ENCODE measurements at regions not wholly inside any gene's neighbourhood (a gene's known extent, or its start where the extent isn't known, plus 50 kb on each side); places are given as distances from the start of the nearest gene placed in this dataset.
"Not testable (repeated sequence)": the region's sequence is repeated elsewhere in the genome, so short reads cannot be mapped to it uniquely, and the experiment has no call there.

- no peak for DNase-seq (ENCODE audit: low read depth, low spot score)
Observed at GRCh38 chr5:153224651-153225050, 265.8 kb upstream of the GRIA1 start.

GRCh38 chr5:153233933-153234332 is 256.5 kb upstream of the GRIA1 start:
- DNase-seq (ENCODE audit: low read depth, low spot score), result no peak

DNA sequence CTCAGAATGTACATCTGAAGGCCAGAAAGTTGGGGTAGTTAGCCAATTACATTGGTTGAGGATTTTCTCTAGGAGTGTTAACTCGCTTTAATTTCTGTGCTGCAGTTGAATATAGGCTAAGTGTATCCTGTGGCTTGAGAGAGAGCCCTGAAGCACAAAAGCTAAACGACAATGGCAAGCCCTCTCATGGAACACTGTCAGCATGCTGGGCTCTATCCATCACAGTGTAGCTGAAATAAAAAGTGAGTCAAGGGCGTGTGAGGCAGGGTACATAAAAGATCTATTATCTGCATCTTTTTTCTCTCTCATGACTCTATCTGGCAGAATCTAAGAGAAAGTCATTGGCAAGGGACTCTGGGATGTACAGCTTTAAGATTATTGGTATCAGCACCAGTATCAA is 254.2 kb upstream of the GRIA1 start:
- DNase-seq (ENCODE audit: low read depth, low spot score), result no peak

DNA sequence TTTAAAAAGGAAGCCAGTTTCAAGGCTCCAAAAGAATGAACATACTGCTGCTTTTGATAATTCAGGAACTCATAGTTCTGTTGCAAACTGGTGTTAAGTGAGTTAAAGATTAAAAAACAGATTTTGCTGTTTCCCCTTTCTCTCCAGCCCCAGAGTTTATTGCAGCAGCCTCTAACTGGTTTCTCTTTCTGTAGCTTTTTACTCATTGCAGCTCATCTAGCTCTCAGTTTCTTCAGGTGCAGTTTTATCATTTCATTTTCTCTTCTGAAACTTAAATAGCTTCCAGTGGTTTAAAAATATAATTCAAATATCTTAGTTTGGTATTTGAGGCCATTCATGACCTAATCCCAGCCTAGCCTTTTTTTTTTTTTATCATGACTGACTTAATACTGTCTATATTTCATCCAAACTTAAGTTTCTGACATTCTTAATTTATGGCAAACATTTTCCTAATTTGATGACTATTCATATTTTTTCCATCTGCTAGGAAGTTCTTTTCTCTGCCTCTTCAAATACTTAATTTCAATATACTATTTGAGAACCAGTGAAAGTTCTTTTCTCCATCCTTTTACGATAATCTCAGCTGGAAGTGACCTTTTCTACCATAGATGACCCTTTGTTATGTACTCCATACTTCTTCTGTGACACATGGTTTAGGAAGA is 252.7 kb upstream of the GRIA1 start:
- no peak for DNase-seq (ENCODE audit: low read depth, low spot score)

DNA sequence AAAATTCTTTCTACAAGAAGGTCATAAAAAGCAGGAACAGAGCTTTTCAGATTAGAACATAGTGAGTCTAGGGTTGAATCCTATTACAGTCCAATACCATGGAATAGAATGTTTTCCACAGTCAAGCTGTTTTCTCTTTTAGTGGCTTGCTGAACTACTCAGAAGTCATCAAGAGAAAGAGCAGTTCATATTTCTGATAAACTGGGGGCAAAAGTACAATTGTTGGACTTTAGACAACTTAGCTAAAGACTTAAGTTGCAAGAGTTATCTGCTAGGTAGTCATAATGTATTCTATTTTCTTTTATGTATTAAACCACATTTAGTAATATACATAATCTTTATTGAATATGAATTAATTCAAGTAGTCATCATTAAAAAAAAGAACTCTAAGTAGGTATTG is 233.1 kb upstream of the GRIA1 start:
- no peak for DNase-seq (ENCODE audit: low read depth, low spot score)

GRCh38 chr5:153258469-153258868 is 232.0 kb upstream of the GRIA1 start:
- no peak for DNase-seq (ENCODE audit: low read depth, low spot score)

DNA sequence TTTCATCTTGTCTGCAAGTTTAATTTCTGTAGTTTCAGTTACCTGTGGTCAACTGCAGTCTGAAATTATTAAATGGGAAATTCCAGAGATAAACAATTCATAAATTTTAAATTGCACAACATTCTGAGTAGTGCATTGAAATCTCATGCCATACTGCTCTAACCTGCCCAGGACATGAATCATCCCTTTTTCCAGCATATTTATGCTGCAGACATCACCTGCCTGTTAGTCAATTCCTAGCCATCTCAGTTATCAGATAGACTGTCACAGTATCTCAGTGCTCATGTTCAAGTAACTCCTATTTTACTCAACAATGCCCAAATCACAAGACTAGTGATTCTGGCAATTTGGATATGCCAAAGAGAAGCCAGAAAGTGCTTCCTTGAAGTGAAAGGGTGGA is 223.0 kb upstream of the GRIA1 start:
- no peak for DNase-seq (ENCODE audit: low read depth, low spot score)

DNA sequence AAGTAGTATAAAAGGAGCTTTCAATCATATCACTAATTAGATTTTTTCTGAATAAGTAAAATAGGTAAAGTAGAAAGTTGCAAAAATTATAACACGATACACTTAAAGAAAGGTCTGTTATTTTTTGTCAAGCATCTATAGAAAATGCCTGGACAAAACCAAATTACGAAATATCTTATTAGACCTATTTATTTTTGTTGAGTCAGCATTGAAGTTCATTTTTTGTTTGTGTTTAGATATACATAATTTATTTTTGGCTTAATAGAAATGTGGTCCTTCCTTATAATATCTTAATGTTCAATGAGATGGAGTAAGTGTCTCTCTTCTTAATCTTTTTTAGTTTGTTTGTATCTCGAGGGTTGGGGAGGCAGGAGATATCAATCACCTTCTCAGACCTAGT is 214.8 kb upstream of the GRIA1 start:
- no peak for DNase-seq (ENCODE audit: low read depth, low spot score)

GRCh38 chr5:153276151-153276550 is 214.3 kb upstream of the GRIA1 start:
- peak; percentile 10 for DNase-seq (ENCODE audit: low read depth, low spot score)

DNA sequence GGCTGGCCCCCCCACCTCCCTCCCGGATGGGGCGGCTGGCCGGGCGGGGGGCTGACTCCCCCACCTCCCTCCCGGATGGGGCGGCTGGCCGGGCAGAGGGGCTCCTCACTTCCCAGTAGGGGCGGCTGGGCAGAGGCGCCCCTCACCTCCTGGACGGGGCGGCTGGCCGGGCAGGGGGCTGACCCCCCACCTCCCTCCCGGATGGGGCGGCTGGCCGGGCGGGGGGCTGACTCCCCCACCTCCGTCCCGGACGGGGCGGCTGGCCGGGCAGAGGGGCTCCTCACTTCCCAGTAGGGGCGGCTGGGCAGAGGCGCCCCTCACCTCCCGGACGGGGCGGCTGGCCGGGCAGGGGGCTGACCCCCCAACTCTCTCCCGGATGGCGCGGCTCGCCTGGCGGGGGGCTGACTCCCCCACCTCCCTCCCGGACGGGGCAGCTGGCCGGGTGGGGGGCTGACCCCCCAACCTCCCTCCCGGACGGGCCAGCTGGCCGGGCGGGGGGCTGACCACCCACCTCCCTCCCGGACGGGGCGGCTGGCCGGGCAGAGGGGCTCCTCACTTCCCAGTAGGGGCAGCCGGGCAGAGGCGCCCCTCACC is 194.1 kb upstream of the GRIA1 start:
- not testable (repeated sequence) for DNase-seq (ENCODE audit: low read depth, low spot score)

GRCh38 chr5:153299891-153300290 is 190.6 kb upstream of the GRIA1 start:
- DNase-seq (ENCODE audit: low read depth, low spot score), result no peak

DNA sequence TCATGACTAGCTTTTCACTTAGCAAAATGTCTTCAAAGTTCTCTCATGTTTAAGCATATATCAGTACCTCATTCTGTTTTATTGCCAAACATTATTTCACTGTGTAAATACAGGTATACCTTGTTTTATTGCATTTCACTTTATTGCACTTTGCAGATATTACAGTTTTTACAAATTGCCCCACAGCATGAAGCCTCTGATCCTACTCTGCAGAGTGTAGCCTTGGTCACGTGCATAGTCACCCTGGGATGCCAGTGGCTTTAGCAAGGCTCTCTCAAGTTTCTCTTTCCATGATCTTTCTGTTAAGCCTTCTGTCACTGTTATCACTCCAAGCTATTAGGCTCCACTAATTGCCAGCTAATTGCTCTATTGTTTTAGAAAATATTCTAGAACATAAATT is 182.2 kb upstream of the GRIA1 start:
- no peak for DNase-seq (ENCODE audit: low read depth, low spot score)

- no peak for DNase-seq (ENCODE audit: low read depth, low spot score)
Observed at GRCh38 chr5:153318556-153318955, 171.9 kb upstream of the GRIA1 start.

DNA sequence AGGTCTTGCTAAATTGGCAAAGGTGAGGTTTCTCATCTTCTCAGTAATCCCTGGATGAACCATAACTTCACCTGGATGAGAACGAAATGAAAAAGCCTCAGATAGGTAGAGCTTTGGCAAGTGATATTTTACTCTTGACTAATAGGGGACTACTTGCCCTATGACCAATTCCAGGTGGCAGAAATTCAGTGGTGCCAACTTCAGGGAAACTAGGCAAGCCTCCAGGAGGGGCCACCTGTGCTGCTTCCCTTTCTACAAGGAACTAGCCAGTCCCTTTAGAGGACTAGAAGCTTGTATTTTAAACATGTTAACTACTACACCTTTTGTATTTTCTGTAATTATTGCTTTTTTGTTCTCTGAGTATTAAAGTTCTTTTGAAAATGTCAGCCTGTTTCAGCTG is 169.0 kb upstream of the GRIA1 start:
- DNase-seq (ENCODE audit: low read depth, low spot score), result no peak

DNA sequence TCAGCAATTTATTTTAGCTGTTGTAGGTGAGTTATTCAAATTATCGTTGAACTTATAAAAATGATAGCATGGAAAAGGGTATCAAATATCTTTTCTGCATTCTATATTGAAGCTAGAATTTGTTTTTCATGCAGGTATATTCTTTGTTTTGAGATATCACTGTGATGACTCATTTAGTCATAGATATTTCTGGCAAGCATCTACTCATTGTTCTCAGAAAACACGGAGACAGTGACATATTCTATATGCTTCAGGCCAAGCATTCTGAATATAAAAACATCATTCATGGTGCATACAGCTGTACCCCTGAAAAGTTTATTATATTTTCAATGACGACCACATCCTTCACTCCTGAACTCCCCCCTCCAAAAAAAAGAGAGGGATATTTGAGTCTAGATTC is 150.3 kb upstream of the GRIA1 start:
- no peak for DNase-seq (ENCODE audit: low read depth, low spot score)

GRCh38 chr5:153340738-153341137 is 149.7 kb upstream of the GRIA1 start:
- DNase-seq (ENCODE audit: low read depth, low spot score), result no peak

DNA sequence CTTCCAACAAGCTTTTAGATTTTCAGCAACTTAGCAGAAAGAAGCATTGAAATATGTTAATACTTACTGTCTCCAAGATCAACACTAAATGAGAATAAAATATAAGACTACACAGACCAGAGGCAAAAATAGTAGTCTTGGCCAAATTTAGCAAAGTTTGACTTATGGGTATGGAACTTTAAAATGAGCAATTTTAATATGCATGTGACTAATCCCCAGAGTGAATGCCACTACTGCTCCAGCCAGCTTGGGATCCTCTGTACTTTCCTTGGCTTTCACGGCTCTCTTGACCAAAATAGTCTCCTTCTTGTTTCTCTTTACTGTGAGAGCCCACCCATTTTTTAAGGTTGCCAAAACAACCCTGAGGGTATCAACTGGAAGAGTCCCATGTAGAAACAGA is 148.0 kb upstream of the GRIA1 start:
- DNase-seq (ENCODE audit: low read depth, low spot score), result no peak

DNA sequence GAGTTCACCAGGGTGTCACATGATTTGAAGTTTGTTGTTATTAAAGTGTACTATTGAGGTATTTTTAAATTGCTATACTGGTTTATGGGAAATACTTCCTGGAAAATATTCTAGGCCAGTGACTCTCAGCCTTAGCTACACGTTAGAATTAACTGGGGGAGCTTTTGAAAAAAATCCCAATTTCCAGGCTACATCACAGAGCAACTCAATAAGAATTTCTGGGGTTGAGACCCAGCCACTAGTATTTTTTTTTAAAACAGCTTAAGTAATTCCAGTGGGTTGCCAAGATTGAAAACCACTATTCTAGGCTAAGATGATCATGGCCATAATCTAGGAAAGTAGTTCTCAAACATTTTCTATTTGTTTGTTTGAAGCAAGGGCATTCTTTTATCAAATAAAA is 142.9 kb upstream of the GRIA1 start:
- DNase-seq (ENCODE audit: low read depth, low spot score), result no peak

DNA sequence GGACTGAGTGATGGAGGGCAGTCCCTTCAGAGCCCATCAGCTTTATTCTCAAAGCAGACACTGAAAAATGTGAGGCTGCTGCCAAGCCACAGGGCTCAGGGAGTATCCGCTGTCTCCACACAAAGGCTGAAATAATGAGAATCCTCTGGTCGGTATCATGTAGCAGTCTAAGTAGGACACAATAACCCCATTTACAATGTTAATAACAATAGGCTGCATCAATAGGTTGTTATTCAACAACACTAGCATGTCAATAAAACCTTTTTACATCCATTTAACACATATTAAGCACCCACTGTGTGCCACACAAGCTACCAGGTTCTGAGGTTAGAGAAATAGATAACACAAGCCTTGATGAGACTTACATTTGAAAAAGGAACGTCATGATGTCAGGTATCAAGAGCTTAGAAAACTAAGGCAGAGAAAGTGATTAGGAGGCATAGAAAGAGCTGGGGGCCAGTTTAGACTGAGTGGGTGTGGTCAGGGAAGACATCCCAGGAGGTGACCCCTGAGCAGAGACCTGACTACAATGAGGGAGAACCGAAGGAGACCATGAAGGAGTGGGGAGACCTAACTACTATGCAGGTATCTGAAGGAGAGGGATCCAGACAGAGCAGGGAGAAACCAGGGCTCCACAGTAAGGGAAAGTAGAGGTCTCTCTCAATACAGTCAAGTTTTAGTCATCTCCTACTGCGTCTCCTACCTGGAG is 140.1 kb upstream of the GRIA1 start:
- DNase-seq (ENCODE audit: low read depth, low spot score), result peak; percentile 20

DNA sequence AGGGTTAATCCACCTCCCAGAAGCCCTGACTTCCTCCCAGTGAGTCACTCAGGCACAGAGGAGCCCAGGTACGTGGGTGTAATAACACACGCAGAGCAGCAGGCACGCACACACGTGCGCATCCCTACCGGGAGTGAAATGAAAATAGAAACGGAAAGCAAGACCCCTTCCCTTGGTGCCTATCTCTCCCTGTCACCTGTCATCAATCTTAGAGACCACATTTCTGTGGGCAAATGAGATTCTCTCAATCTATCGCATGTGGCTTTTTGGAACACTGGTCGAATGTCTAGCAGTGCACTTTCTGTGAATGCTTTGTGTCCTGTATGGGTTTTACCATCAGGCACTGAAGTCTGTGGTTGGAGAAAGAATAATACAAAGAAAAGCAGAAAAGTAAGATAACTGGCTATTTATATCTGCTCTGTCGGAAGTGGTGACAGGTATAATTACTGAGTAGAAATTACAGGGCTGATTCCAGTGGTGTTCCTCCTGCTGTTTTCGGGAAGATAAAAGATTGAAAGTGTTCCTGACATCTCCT is 137.7 kb upstream of the GRIA1 start:
- no peak for DNase-seq (ENCODE audit: low read depth, low spot score)

DNA sequence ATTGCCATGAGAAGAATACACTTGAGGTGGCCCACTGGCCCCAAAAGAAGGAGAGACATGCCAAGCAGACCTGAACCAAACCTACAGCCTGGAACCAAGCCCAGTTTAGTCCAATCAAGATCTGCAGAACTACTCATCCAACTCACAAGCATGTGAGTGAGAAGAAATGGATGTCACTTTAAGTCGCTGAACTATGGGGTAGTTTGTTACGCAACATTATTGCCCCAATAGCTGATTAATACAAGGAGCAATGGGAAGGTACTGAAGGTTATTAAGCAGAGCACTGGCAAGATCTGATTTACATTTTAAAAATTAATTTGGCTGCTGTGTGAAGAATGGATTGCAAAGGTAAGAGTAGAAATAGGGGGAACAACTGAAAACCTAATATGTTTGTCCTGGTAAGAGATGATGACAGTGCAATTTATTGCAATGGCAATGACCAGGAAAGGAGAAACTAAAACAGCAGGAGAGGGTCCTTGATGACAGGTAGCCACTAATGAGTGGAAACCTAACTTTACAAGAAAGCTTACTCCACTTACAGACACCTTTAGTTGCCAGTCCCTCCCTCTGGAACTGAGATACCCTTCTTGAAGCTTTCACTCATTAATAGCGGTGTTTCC is 132.9 kb upstream of the GRIA1 start:
- no peak for DNase-seq (ENCODE audit: low read depth, low spot score)

- DNase-seq (ENCODE audit: low read depth, low spot score), result no peak
Observed at GRCh38 chr5:153358315-153358976, 132.0 kb upstream of the GRIA1 start.

All from ELF-1 (cell line).